ENCODE measurements at regions not wholly inside any gene's neighbourhood (a gene's known extent, or its start where the extent isn't known, plus 50 kb on each side); places are given as distances from the start of the nearest gene placed in this dataset.

- TF ChIP-seq CTCF (IDR thresholded peaks at IDR 0.05), result no peak
- TF ChIP-seq POLR2A (IDR thresholded peaks at IDR 0.05), result no peak
These were observed 147.3 kb upstream of the SSTR4 start for GRCh38 chr20:22887796-22888195.

Measured in heart left ventricle (tissue), 13 donors.